ENCODE measurements at regions not wholly inside any gene's neighbourhood (a gene's known extent, or its start where the extent isn't known, plus 50 kb on each side); places are given as distances from the start of the nearest gene placed in this dataset.

DNA sequence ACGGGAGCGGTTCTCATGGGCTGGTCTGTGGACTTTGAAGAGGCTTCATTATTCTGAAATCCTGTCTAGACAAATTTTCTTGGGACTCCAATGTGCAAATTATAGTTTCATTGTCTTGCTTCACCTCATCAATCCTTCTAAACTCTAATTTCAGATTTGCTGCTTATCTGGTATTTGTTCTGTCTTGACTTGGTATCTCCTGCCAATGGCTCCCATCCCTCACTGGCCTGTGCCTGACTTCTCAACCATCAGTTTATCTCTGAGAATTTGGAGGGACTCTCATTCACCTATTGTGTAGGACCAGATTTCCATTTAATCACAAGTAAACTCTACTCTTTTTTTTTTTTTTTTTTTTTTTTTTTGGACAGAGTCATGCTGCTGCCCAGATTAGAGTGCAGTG is 960.2 kb upstream of the NR2F2 start:
- H3K27ac Mint-ChIP-seq = no peak overlapping the region
- no peak overlapping the region for H3K4me3 Mint-ChIP-seq
- H3K4me1 Mint-ChIP-seq = no peaks in the 10 kb centered on the region
- DNase-seq (ENCODE audit: low spot score in 2 of 2) (no peak), ATAC-seq (no peak)
- H3K36me3 Mint-ChIP-seq = no peaks in the 10 kb centered on the region
- peaks cover 3% of the 10 kb centered on the region for H3K9me3 Mint-ChIP-seq

DNA sequence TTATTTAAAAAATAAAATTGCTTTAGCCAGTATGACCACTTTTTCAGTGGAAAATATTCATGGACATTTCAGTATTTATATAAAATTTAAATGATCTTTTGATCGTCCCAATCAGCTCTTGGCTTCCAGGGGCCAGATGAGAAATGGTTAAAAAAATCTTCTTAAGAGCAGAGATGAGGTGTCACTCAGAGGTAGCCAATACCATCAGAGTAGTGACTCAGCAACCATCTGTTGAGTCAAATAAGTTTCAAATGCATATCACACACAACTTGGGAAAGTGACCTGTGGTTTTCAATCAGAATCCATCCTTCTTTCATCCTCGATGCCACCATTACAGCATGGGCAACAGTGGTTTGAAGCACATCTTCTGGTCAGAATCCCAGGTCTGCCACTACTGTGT is 958.8 kb upstream of the NR2F2 start:
- no peaks in the 10 kb centered on the region for H3K4me1 Mint-ChIP-seq
- no peak overlapping the region for H3K27ac Mint-ChIP-seq
- H3K9me3 Mint-ChIP-seq = peaks cover 3% of the 10 kb centered on the region
- H3K36me3 Mint-ChIP-seq = no peaks in the 10 kb centered on the region
- H3K4me3 Mint-ChIP-seq = no peak overlapping the region
- no peak for DNase-seq (ENCODE audit: low spot score in 2 of 2)
- ATAC-seq = no peak

DNA sequence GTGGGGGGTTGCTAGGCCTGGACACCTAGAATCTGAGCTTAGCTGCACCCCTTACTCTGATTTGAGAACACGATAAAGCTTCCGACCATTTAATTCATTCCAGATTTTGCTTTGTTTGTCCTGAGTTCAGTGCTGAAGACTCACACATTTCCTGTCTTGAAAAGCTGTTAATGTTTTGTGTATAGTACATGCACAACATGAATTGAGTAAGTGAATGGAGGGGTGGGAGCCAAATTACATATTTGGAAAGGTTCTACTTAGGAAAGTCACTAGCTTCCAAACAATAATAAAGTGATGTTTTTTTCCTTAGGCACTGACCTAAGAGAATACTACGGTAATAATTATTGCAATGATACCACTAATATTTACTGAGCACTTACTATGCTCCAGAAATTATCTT is 955.2 kb upstream of the NR2F2 start:
- no peak overlapping the region for H3K4me3 Mint-ChIP-seq
- no peak overlapping the region for H3K27ac Mint-ChIP-seq
- no peaks in the 10 kb centered on the region for H3K4me1 Mint-ChIP-seq
- ATAC-seq = no peak
- no peak for DNase-seq (ENCODE audit: low spot score in 2 of 2)
- no peaks in the 10 kb centered on the region for H3K9me3 Mint-ChIP-seq
- H3K36me3 Mint-ChIP-seq = no peaks in the 10 kb centered on the region

- DNase-seq (ENCODE audit: low spot score in 2 of 2) = no peak
- Mint-ChIP-seq H3K4me1 (no peaks in the 10 kb centered on the region), H3K27ac (no peak overlapping the region), H3K4me3 (no peak overlapping the region), H3K9me3 (no peaks in the 10 kb centered on the region), H3K36me3 (no peaks in the 10 kb centered on the region)
- no peak for ATAC-seq
These were observed 953.1 kb upstream of the NR2F2 start for GRCh38 chr15:95377258-95377852.

DNA sequence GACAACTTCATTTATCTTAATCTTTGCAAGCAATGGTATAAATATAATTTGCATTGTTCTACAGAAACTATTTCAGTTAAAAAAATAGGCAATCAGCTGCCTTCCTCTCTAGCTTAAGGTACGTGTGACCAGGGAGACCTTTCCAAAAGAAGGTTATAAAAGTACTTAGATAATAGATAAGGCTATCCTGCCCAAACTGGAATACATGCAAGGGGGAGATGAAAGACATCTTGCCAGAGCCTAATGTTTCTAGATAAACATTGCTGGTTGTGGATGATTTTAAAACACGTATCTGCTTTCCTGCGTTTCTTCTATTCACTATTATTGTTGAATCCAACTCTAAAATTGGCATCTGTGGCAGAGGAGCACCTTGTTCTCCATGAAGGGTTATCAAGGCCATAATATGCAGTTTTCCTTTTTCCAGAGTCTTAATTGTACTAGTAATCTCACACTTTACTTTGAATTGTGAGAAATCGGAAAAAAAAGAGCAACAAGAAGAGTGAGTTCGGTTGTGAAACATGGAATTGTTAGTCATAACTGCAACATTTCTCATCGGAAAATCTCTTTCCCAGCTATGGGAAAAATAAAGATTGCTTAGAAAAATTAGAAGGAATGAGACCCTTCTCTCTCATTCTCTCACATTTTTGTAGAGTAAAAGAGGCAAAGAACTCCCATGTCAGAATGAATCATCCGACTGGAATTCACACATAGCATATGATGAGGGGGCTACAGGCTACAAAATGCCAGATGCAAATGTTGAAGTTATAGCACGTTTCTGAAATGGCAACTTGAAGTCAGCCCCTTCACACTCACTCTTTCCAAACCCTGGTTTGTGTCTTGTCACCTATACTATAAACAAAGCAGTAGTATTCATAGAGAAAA is 936.1 kb upstream of the NR2F2 start:
- Mint-ChIP-seq H3K36me3 (no peaks in the 10 kb centered on the region), H3K27ac (no peak overlapping the region), H3K4me1 (no peaks in the 10 kb centered on the region), H3K4me3 (no peak overlapping the region), H3K9me3 (peaks cover 8% of the 10 kb centered on the region)
- DNase-seq (ENCODE audit: low spot score in 2 of 2) (no peak), ATAC-seq (no peak)

DNA sequence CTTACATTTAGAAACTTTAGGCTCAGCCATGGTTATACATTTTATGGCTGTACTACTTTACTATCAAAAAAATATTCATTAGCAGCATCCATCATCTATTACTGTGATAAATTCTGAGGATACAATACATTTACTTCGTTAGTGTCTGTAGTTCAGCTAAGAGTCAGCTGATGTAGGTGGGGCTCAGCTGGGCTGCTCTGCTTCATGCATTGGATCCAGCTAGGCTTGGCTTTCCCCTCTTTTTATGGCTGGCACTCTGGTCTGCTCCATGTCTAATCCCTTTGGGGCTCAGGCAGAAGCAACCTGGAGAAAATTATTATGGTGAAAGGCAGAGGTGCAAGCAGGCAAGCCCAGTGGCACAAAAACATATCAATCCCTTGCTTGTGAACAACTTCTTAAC is 930.1 kb upstream of the NR2F2 start:
- ATAC-seq (no peak), DNase-seq (ENCODE audit: low spot score in 2 of 2) (no peak)
- Mint-ChIP-seq H3K36me3 (no peaks in the 10 kb centered on the region), H3K27ac (no peak overlapping the region), H3K9me3 (no peaks in the 10 kb centered on the region), H3K4me1 (no peaks in the 10 kb centered on the region), H3K4me3 (no peak overlapping the region)

DNA sequence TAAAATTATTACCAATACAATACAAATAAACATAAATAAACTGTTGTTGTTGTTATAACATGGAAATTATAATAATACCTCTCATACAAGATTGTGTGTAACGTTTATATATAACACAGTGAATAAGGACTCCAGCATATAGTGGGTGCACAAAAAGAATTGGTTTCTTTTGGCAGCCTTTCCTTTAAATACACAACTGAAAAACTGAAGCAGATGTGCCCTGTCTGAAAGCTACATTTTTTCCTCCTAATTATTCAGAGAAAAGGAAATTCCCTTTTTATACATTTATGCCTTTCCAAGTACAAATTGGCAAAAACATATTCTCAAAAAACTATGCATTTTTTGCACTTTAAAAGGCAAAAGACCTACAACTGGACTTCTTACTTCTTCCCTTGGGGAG is 928.9 kb upstream of the NR2F2 start:
- Mint-ChIP-seq H3K27ac (no peak overlapping the region), H3K4me1 (no peaks in the 10 kb centered on the region), H3K4me3 (no peak overlapping the region), H3K9me3 (no peaks in the 10 kb centered on the region), H3K36me3 (no peaks in the 10 kb centered on the region)
- no peak for DNase-seq (ENCODE audit: low spot score in 2 of 2)
- ATAC-seq = no peak

- H3K27ac Mint-ChIP-seq = no peak overlapping the region
- no peaks in the 10 kb centered on the region for H3K9me3 Mint-ChIP-seq
- no peaks in the 10 kb centered on the region for H3K36me3 Mint-ChIP-seq
- ATAC-seq = no peak
- no peak overlapping the region for H3K4me3 Mint-ChIP-seq
- no peaks in the 10 kb centered on the region for H3K4me1 Mint-ChIP-seq
- no peak for DNase-seq (ENCODE audit: low spot score in 2 of 2)
These were observed 925.1 kb upstream of the NR2F2 start for GRCh38 chr15:95405447-95405846.

GRCh38 chr15:95407534-95407933 is 923.0 kb upstream of the NR2F2 start:
- Mint-ChIP-seq H3K36me3 (no peaks in the 10 kb centered on the region), H3K4me3 (no peak overlapping the region), H3K4me1 (peaks cover 4% of the 10 kb centered on the region), H3K9me3 (no peaks in the 10 kb centered on the region), H3K27ac (no peak overlapping the region)
- DNase-seq (ENCODE audit: low spot score in 2 of 2) (no peak), ATAC-seq (no peak)

DNA sequence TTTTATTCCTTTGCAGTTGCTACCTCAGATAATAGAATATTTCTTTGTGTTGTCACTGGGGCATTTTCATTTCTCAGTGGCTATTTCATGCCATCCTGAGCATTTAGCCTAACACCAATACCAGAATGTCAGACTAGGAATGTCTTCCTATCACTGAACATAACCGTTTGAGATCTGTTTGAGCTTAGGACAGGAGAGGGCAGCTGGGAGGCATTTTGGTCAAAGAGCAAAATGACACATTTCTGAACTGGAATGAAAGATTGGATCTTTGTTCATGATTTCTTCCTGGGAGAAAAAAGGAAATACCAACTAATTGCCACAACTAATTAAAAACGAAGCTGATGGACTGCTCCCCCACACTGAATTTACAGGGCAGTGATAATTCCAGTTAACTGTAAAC is 921.3 kb upstream of the NR2F2 start:
- H3K4me3 Mint-ChIP-seq = no peak overlapping the region
- DNase-seq (ENCODE audit: low spot score in 2 of 2) = no peak
- ATAC-seq = no peak
- no peaks in the 10 kb centered on the region for H3K36me3 Mint-ChIP-seq
- H3K4me1 Mint-ChIP-seq = peaks cover 4% of the 10 kb centered on the region
- H3K9me3 Mint-ChIP-seq = no peaks in the 10 kb centered on the region
- H3K27ac Mint-ChIP-seq = no peak overlapping the region

GRCh38 chr15:95409626-95410310 is 920.7 kb upstream of the NR2F2 start:
- Mint-ChIP-seq H3K9me3 (no peaks in the 10 kb centered on the region), H3K27ac (no peak overlapping the region), H3K4me1 (peaks cover 4% of the 10 kb centered on the region), H3K4me3 (no peak overlapping the region), H3K36me3 (no peaks in the 10 kb centered on the region)
- ATAC-seq (no peak), DNase-seq (ENCODE audit: low spot score in 2 of 2) (no peak)

DNA sequence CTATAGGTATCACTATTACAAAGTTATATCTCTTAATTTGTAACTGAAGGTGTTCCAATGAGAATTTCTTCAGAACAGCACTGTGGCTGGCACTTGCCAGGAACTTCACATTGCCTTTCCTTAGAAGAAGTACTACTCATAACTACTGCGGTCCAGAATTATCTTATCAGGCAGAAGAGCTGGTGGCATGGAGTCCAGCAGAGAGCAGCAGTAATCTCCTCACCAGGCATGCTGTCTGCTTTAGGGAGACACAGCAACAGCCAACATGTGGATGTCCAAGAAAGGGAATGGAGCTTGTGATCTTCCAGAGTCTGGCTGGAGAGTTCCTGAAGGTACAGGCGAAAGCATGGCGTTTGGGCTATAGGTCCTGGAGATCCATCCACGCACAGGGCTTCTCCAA is 919.7 kb upstream of the NR2F2 start:
- H3K9me3 Mint-ChIP-seq = no peaks in the 10 kb centered on the region
- no peak overlapping the region for H3K4me3 Mint-ChIP-seq
- no peak for ATAC-seq
- peaks cover 4% of the 10 kb centered on the region for H3K4me1 Mint-ChIP-seq
- no peaks in the 10 kb centered on the region for H3K36me3 Mint-ChIP-seq
- no peak for DNase-seq (ENCODE audit: low spot score in 2 of 2)
- H3K27ac Mint-ChIP-seq = no peak overlapping the region

DNA sequence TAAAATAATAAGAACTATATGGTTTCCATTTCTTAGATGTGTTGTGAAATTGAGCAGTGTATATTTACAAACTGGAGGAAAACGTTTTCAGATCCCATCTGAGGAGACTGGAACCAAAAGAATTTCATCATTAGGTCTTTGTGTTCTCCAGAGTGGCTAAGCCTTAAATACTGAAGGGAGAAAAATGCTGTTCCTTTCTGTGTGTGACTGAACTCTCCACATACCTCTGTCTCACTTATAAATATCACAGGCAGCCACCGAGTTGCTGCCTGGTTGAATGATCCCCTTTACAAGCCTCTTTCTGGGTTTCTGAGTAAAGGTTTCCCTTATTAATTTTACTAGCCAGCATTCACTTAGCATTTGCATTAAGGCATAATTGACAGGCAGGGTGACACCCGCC is 913.9 kb upstream of the NR2F2 start:
- H3K36me3 Mint-ChIP-seq = no peaks in the 10 kb centered on the region
- H3K4me1 Mint-ChIP-seq = no peaks in the 10 kb centered on the region
- DNase-seq (ENCODE audit: low spot score in 2 of 2) (no peak), ATAC-seq (no peak)
- H3K9me3 Mint-ChIP-seq = peaks cover 3% of the 10 kb centered on the region
- H3K27ac Mint-ChIP-seq = no peak overlapping the region
- H3K4me3 Mint-ChIP-seq = no peak overlapping the region

GRCh38 chr15:95417761-95418160 is 912.7 kb upstream of the NR2F2 start:
- ATAC-seq = no peak
- peaks cover 3% of the 10 kb centered on the region for H3K9me3 Mint-ChIP-seq

GRCh38 chr15:95422255-95422654 is 908.2 kb upstream of the NR2F2 start:
- Mint-ChIP-seq H3K4me1 (no peaks in the 10 kb centered on the region), H3K36me3 (no peaks in the 10 kb centered on the region), H3K9me3 (peaks cover 5% of the 10 kb centered on the region)

More at GRCh38 chr15:95417761-95418160, 912.7 kb upstream of the NR2F2 start:
- Mint-ChIP-seq H3K4me3 (no peak overlapping the region), H3K4me1 (no peaks in the 10 kb centered on the region), H3K36me3 (no peaks in the 10 kb centered on the region), H3K27ac (no peak overlapping the region)
- no peak for DNase-seq (ENCODE audit: low spot score in 2 of 2)

GRCh38 chr15:95425859-95426258 is 904.6 kb upstream of the NR2F2 start:
- no peaks in the 10 kb centered on the region for H3K36me3 Mint-ChIP-seq
- no peaks in the 10 kb centered on the region for H3K4me1 Mint-ChIP-seq
- H3K27ac Mint-ChIP-seq = no peak overlapping the region
- no peak overlapping the region for H3K4me3 Mint-ChIP-seq
- no peak for ATAC-seq
- DNase-seq (ENCODE audit: low spot score in 2 of 2) = no peak
- peaks cover 13% of the 10 kb centered on the region for H3K9me3 Mint-ChIP-seq

More at GRCh38 chr15:95422255-95422654, 908.2 kb upstream of the NR2F2 start:
- no peak overlapping the region for H3K4me3 Mint-ChIP-seq
- H3K27ac Mint-ChIP-seq = no peak overlapping the region
- ATAC-seq = no peak
- no peak for DNase-seq (ENCODE audit: low spot score in 2 of 2)

Measured in stimulated activated effector memory CD8-positive, alpha-beta T cell treated with anti-CD3 and anti-CD28 coated beads, Interleukin-12 subunit alpha, Interleukin-12 subunit beta, amount 100 ng/mL, for 72 hours (primary cell).